Stomach smooth muscle (tissue), 2 donors: ENCODE measurements at regions not wholly inside any gene's neighbourhood (a gene's known extent, or its start where the extent isn't known, plus 50 kb on each side); places are given as distances from the start of the nearest gene placed in this dataset.

Experiments
- H3K27ac ChIP-seq: one replicate; pipeline ENCODE4 v1.7.0; 2013; ENCODE audit warnings: mild to moderate bottlenecking, low read length, inconsistent platforms
- H3K27me3 ChIP-seq, 2 donors: one replicate each; pipeline ENCODE4 v1.7.0; 2013; ENCODE audit warnings: low read length in 2 of 2; ENCODE audit not compliant: insufficient read depth in 2 of 2, control insufficient read depth in 1 of 2
- H3K36me3 ChIP-seq, 2 donors: one replicate each; pipeline ENCODE4 v1.7.0; 2013; ENCODE audit warnings: low read length in 2 of 2; ENCODE audit not compliant: control insufficient read depth in 2 of 2, insufficient read depth in 2 of 2
- H3K4me1 ChIP-seq: one replicate; pipeline ENCODE4 v1.7.0; 2013; ENCODE audit warnings: low read length; ENCODE audit not compliant: control insufficient read depth, insufficient read depth
- H3K4me3 ChIP-seq, 2 donors: one replicate each; pipeline ENCODE4 v1.7.0; 2013; ENCODE audit warnings: low read length in 2 of 2
- H3K9ac ChIP-seq, 2 donors: one replicate each; pipeline ENCODE4 v1.7.0; 2013; ENCODE audit warnings: low read length in 2 of 2, mild to moderate bottlenecking in 1 of 2
- H3K9me3 ChIP-seq, 2 donors: one replicate each; pipeline ENCODE4 v1.7.0; 2013; ENCODE audit warnings: low read length in 2 of 2; ENCODE audit not compliant: control insufficient read depth in 2 of 2
- donor health status: healthy.
- donor health status: Pancreatic carcinoma.

- Histone ChIP-seq H3K4me1 (peaks cover under 1% of the 10 kb centered on the region), H3K9ac (no peak overlapping the region), H3K36me3 (no peaks in the 10 kb centered on the region), H3K9me3 (no peaks in the 10 kb centered on the region), H3K27ac (no peak overlapping the region), H3K4me3 (no peak overlapping the region), H3K27me3 (no peaks in the 10 kb centered on the region)
Measured at GRCh38 chr17:56648321-56648720, 54.8 kb downstream of the NOG start.

GRCh38 chr17:56648806-56649205, 55.3 kb downstream of the NOG start:
- Histone ChIP-seq H3K36me3 (no peaks in the 10 kb centered on the region), H3K9me3 (no peaks in the 10 kb centered on the region), H3K27me3 (no peaks in the 10 kb centered on the region), H3K9ac (no peak overlapping the region), H3K4me1 (peaks cover 5% of the 10 kb centered on the region), H3K4me3 (no peak overlapping the region), H3K27ac (no peak overlapping the region)

- H3K9ac ChIP-seq, result no peak overlapping the region
- peaks cover 6% of the 10 kb centered on the region for H3K4me1 ChIP-seq
- H3K27ac ChIP-seq, result no peak overlapping the region
- H3K4me3 ChIP-seq, result no peak overlapping the region
- H3K9me3 ChIP-seq, result peaks cover 5 to 7% of the 10 kb centered on the region in 2 donors
- H3K27me3 ChIP-seq, result no peaks in the 10 kb centered on the region
- no peaks in the 10 kb centered on the region for H3K36me3 ChIP-seq
Measured at GRCh38 chr17:56652628-56653027, 59.1 kb downstream of the NOG start.

GRCh38 chr17:56653877-56654276, 60.4 kb downstream of the NOG start:
- peaks cover 5 to 7% of the 10 kb centered on the region in 2 donors for H3K9me3 ChIP-seq
- H3K9ac ChIP-seq, result no peak overlapping the region
- H3K27me3 ChIP-seq, result no peaks in the 10 kb centered on the region
- H3K27ac ChIP-seq, result no peak overlapping the region
- no peaks in the 10 kb centered on the region for H3K36me3 ChIP-seq
- peaks cover 6% of the 10 kb centered on the region for H3K4me1 ChIP-seq
- H3K4me3 ChIP-seq, result no peak overlapping the region

GRCh38 chr17:56656701-56657327, 63.3 kb downstream of the NOG start:
- peaks cover 5 to 7% of the 10 kb centered on the region in 2 donors for H3K9me3 ChIP-seq
- peaks cover 6% of the 10 kb centered on the region for H3K4me1 ChIP-seq
- H3K27ac ChIP-seq, result no peak overlapping the region
- H3K4me3 ChIP-seq, result no peak overlapping the region
- no peaks in the 10 kb centered on the region for H3K27me3 ChIP-seq
- no peak overlapping the region for H3K9ac ChIP-seq
- H3K36me3 ChIP-seq, result no peaks in the 10 kb centered on the region

GRCh38 chr17:56658648-56659047, 65.1 kb downstream of the NOG start:
- Histone ChIP-seq H3K27ac (no peak overlapping the region), H3K9me3 (peaks cover 5 to 7% of the 10 kb centered on the region in 2 donors), H3K27me3 (no peaks in the 10 kb centered on the region), H3K4me3 (no peak overlapping the region), H3K36me3 (no peaks in the 10 kb centered on the region), H3K9ac (no peak overlapping the region), H3K4me1 (peaks cover 2% of the 10 kb centered on the region)

- no peaks in the 10 kb centered on the region for H3K4me1 ChIP-seq
Measured at GRCh38 chr17:56659622-56660021, 66.1 kb downstream of the NOG start.

GRCh38 chr17:56661906-56662305, 68.4 kb downstream of the NOG start:
- H3K36me3 ChIP-seq, result no peaks in the 10 kb centered on the region
- H3K4me3 ChIP-seq, result no peak overlapping the region
- H3K9ac ChIP-seq, result no peak overlapping the region
- no peaks in the 10 kb centered on the region for H3K4me1 ChIP-seq
- peaks cover 0 to 7% of the 10 kb centered on the region in 2 donors for H3K9me3 ChIP-seq
- peaks cover 0 to 2% of the 10 kb centered on the region in 2 donors for H3K27me3 ChIP-seq
- H3K27ac ChIP-seq, result no peak overlapping the region

More at GRCh38 chr17:56659622-56660021, 66.1 kb downstream of the NOG start:
- Histone ChIP-seq H3K27me3 (peaks cover 0 to 2% of the 10 kb centered on the region in 2 donors), H3K9me3 (peaks cover 7 to 12% of the 10 kb centered on the region in 2 donors), H3K9ac (no peak overlapping the region), H3K27ac (no peak overlapping the region), H3K36me3 (no peaks in the 10 kb centered on the region), H3K4me3 (no peak overlapping the region)

GRCh38 chr17:56665864-56666263, 72.4 kb downstream of the NOG start:
- peaks cover 0 to 2% of the 10 kb centered on the region in 2 donors for H3K27me3 ChIP-seq
- H3K36me3 ChIP-seq, result no peaks in the 10 kb centered on the region

GRCh38 chr17:56667925-56668458, 74.5 kb downstream of the NOG start:
- Histone ChIP-seq H3K36me3 (no peaks in the 10 kb centered on the region), H3K9me3 (peaks cover 0 to 7% of the 10 kb centered on the region in 2 donors), H3K4me3 (no peak overlapping the region), H3K9ac (no peak overlapping the region), H3K4me1 (no peaks in the 10 kb centered on the region), H3K27ac (no peak overlapping the region), H3K27me3 (peaks cover 0 to 3% of the 10 kb centered on the region in 2 donors)

More at GRCh38 chr17:56665864-56666263, 72.4 kb downstream of the NOG start:
- Histone ChIP-seq H3K9me3 (peaks cover 0 to 7% of the 10 kb centered on the region in 2 donors), H3K9ac (no peak overlapping the region), H3K27ac (no peak overlapping the region), H3K4me3 (no peak overlapping the region), H3K4me1 (no peaks in the 10 kb centered on the region)

GRCh38 chr17:56672195-56672594, 78.7 kb downstream of the NOG start:
- H3K4me3 ChIP-seq, result no peak overlapping the region
- H3K36me3 ChIP-seq, result no peaks in the 10 kb centered on the region
- H3K9ac ChIP-seq, result no peak overlapping the region
- no peaks in the 10 kb centered on the region for H3K9me3 ChIP-seq
- peaks cover 6 to 15% of the 10 kb centered on the region in 2 donors for H3K27me3 ChIP-seq
- H3K4me1 ChIP-seq, result no peaks in the 10 kb centered on the region
- H3K27ac ChIP-seq, result no peak overlapping the region
